Suppressor macrophage treated with lipopolysaccharide for 1 hour (primary cell): ENCODE measurements at regions not wholly inside any gene's neighbourhood (a gene's known extent, or its start where the extent isn't known, plus 50 kb on each side); places are given as distances from the start of the nearest gene placed in this dataset.
"Not testable (repeated sequence)": the region's sequence is repeated elsewhere in the genome, so short reads cannot be mapped to it uniquely, and the experiment has no call there.

Experiments used
- DNase-seq, 3 donors: peaks; one replicate each; pipeline ENCODE4 v3.0.0-alpha.2; 2020 to 2022

DNA sequence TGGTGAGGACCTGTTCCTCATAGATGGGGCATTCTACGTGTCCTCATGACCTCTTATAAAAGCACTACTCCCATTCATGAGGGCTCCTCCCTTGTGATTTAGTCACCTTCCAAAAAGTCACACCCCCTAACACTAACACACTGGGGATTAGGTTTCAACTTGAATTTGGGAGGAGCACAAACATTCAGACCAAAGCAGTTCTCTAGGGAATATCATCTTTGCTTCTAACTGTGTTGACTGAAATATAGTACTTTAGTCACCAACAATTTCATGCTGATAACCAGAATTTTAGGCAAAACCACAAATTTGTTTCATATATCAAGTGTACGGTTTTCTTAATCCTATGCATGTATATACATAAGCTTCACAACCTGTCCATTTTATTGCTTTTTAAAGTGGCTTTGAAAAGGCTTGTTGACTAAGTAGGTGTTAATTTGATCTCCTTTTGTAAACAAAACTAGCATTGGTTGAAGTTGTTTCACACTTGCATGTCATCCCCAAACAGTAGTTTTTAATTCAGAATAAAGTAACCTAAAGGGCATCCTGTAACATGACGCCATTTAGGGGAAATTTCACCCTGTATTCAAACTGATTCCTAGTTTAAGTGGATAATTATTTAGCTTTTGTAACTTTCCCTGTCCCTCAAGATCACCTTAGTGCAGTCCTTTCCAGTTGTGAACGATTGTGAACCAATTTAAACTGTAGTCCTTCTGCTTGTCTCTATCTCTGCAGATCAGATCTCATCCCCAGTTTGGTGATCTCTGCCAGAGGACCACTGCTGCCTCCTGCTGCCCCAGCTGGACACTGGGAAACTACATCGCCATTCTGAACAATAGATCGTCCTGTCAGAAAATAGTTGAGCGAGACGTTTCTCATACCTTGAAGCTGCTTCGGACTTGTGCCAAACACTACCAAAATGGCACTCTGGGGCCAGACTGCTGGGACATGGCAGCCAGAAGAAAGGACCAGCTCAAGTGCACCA is 141.1 kb downstream of the TLR5 start:
- DNase-seq: no peak

DNA sequence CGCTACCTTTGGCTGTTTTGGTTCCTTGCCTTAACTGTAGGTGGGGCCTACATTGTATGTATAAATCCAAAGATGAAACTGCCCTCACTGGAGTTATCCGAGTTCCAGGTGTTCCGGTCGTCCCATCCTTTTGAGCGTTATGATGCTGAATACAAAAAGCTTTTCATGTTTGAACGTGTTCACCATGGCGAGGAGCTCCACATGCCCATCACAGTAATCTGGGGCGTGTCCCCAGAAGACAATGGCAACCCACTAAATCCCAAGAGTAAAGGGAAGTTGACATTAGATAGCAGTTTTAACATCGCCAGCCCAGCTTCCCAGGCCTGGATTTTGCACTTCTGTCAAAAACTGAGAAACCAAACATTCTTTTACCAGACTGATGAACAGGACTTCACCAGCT is 139.5 kb downstream of the TLR5 start:
- no peak for DNase-seq

DNA sequence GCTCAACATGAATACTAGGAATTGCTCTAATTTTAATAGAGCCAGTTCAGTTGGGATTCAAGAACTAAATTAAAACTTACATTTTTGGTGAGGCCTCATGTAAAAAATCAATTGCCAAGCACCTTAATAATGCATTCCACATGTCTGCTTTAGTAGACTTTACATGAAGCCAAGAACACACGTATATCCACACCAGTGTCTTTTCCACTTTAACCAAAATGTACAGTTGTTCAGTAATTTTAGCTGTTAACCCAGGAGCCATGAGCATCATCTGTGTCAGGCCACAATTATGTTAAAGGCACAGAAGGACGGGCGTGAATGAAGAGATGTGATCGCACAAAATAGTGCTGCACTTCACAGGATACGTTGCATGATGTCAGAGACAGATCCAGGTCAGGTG is 136.7 kb downstream of the TLR5 start:
- no peak for DNase-seq

DNA sequence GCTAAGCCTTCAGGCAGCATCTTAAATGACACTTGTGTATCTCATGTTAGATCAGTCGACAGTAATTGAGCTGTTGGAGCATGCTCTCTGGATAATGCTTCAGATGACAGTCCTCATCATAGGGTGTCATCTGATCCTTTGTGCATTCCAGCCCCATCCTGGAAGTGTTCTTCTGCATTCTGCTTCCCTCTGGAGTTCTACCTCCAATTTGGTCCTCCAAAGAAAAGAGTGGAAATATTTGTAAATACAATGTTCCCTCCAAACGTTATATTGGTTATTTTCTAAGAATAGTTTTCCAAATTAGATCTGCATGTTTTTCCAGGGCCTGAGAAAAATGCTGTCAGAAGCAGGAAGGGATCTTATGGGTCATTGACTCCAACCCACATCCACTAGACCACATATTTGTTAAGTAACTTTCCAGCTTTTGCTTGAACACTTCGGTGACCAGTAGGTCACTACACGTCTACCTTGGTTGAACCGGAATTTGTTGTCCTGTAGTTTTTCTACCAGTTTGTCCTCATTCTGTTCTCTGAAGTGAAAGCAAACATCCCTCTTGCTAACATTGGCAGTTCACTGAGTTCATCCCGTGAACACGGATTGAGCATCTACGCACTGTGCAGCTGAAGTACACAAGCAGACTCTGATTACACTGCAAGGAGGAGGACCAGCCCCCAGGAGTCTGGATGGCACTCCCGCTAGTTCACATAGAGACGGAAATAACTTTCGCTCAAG is 136.0 kb downstream of the TLR5 start:
- no peak for DNase-seq

DNA sequence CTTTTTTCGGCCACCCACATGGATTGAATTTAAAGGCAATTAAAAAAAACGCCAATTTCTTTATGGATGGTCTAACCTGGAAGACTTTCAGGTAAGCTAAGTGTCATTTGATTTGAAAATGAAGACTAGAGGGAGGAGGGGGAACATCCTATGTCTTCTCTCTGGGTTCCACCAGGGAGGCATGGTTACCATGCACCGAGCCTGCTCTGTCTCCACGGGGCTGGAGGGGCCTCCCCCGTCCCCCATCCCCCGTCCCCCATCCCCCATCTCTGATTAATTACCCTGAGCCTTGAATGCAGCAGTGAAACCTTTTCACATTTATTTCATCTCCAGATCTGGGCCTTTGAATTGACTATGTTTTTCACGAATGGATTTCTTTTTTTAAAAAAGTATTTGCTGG is 135.1 kb downstream of the TLR5 start:
- DNase-seq: no peak

DNA sequence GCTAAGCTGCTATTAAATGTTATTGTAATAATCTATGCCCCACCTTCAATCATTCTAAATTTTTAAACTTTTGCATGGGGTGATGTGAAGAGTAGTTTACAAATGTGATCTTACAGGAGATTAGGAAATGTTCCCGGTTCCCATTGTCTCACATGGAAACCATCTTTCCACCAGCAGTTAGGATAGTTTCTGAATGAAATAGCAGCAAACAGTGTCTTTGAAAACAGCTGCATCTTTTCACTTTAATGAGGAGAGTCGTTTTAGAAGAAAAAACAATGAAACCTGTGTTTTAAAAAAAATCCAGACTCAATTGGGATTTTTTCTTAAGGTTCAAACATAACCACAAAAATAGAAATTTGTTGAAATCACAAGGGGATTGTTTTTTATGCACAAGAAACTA is 134.2 kb downstream of the TLR5 start:
- DNase-seq: no peak

DNA sequence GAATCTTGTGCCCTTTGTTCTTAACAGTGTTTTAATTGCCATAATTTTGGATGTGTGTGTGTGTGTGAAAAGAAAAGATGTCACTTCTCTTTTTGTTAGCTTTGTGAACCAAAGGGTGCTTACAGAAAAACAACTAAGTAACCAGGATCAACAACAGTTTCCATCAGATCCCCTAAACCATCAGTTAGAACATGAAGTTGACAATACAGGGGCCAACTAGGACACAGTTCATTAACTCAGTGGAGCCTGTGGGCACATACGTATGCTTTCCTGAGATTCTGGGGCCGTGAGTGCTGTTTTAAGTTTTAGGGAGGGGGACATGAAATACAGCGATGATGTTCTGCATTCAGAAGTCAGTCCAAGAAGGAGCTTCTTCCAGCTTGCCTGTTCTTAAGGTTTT is 133.6 kb downstream of the TLR5 start:
- DNase-seq: no peak

DNA sequence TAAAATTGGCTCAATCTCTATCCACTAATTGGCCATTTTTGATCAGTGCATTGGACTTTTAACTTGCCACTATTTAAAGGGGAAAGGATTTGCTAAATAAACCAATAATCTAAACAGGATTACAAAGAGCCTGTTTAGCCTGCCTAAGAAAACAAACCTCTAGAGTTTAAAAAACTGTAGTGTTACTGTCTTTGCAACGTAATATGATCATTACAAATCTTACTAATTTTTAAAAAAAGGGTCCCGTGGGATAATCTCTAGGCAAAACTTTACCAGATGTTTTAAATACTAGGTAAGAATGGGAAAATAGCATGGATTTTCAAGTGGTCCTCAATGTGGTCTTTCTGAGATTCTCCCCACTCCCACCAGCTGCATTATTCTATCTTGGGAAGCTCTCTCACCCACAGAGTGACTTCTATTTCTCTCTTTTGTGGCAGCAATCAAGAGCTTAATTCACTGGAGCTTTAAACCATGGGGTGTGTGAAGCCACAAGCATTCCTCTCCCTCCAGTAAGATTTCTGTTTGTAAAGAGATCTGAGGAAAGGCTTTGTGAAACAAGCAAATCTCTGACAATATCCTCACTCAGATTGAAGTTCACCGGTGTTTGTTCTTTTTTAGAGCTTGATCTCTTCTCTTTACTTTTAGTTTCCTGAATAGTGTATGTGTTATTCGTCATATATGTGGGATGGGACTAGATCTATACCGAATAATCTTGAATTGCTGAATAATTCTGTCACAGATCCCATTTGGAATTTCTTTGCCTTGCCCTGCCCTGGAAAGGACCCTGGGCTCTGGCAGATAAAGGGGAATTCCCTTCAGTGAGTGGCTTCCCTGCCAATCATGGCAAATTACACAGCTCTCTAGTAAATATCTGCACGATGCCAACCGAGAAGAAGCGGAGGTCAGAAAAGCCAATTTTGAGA is 132.2 kb downstream of the TLR5 start:
- no peak for DNase-seq

DNA sequence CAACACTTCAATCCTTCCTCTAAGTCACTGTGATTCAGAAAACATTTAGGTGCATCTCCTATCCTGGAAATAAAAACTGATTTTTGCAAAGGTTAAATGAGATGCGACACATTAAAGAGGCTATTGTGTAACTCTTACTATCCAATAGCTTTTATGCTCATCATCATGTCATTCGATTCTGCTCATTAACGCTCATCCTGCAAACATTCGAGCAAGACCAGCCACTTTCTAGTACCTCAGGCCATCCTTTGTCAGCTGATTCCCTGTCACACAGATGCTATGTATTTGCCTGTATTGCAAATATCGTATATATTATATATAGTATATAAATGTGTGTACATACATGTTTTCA is 131.6 kb downstream of the TLR5 start:
- DNase-seq: no peak

DNA sequence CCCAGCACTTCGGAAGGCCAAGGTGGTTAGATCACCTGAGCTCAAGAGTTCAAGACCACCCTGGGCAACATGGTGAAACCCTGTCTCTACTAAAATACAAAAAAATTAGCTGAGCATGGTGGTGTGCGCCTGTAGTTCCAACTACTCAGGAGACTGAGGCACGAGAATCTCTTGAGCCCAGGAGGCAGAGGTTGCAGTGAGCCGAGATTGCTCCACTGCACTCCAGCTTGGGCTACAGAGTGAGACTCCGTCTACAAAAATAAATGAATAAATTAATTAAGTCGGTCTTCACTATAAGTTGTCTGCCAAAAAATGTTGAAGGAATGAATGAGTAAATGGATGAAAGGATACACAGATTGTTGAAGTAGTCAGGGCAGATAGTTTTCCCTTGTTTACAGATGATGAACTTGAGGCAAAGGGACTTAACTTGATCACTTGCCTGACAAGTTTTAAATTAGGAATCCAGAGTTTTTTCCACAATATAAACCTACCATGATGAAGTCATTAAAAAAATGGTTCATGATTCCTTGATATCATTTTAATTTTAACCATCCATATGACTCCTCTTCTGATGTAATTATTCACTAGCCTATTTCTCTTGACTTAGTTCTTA is 130.8 kb downstream of the TLR5 start:
- no peak for DNase-seq

DNA sequence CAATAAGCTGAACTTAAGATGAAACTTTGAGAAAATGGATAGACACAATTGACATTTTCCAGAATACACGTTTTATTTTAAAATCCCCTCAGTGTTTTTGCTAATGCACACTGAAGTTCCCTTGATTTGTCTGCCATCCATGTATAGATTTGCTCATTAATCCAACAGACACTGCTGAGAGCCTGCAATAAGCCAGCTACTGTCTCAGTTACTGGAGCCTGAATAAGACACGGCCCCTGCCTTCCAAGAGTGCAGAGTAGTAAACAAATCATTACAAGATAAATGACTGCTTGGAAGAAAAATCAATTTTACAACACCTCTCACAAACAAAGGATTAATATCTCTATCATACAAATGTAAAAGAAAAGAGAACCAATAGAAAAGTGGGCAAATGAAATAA is 130.1 kb downstream of the TLR5 start:
- no peak for DNase-seq

DNA sequence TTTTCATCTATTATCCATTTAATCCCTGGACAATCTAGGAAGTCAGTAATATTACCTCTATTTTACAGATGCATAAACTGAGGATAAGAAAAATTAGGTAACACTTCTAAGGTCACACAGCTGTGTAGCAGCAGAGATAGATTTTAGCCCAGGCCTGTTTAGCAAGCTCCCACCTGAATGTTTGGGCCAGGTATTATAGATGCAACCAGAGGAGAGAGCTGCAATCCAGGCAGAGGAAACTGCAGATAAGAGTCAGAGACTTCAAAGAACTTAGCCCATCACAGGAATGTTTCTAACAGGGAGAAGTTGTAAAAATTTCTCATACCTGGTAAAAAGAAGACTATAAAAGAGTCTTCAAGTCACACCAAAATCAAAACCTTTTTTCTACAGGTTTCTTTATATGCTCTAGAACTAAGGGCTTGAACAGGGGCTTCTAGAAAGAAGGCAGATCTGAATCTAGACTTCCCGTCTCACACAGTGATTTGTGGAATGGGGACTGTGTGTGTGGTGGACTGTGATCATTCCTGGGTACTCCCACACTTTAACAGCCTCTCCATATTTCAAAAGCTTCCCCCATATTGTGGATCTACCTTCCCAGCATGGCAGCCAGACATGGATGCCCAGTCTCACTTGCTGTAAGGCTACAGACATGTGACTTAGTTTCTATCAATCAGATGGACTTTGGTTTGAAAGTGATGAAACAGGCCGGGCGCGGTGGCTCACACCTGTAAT is 128.7 kb downstream of the TLR5 start:
- DNase-seq: no peak

DNA sequence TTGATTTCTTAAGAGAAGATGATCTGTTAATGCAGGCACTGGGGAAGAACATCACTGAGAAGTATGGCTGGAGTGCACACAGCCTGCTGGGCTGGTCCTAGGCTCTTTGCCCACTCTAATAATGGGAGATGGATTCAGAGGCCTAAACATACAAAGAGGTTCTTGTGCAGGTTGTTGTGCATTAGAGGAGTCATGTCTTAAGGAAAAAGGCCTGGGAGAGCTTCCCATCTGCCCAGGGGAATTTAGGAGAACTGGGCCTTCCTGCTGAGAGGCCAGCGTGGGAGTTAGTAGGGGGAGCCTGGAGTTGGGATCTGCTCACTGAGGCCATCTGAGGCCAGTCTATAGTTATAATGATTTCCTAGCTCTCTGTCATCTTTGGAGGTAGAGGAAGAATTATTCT is 126.7 kb downstream of the TLR5 start:
- DNase-seq: no peak

DNA sequence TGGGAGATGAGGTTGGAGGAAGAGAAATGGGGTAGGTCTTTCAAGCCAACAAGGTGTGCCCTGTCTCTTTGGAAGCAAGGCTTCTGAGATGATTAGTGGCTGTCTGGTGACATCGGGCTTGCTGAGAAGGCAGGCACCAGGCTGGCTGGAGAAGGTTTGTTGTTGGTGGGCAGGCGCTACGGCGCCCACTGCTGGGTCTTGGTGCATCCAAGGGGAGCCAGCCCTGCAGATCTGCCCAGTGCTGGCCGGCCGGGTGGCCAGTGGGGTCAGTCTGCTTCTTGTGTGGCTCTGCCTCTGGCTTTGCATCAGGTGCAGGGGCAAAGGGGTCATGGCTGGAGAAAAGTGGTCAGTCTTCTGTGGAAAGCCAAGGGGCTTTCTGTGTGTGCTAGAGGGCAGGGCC is 126.2 kb downstream of the TLR5 start:
- no peak for DNase-seq

DNA sequence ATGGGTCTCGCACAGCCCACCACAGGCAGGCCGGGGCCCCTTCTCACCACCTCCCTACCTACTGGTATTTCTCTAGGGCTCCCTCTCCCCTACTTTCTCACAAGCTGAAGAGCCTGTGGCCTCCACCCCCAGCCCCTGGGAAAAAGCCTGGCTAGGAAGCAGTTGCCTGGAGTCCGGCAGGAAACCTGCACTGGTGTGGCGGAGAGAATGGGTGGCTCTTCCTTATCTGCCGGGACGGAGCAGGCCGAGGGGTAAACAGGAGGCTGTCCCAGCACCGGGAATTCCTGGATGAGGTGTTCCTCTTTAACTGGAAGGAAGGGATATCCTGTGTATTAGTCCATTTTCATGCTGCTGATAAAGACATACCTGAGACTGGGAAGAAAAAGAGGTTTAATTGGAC is 125.8 kb downstream of the TLR5 start:
- no peak for DNase-seq

DNA sequence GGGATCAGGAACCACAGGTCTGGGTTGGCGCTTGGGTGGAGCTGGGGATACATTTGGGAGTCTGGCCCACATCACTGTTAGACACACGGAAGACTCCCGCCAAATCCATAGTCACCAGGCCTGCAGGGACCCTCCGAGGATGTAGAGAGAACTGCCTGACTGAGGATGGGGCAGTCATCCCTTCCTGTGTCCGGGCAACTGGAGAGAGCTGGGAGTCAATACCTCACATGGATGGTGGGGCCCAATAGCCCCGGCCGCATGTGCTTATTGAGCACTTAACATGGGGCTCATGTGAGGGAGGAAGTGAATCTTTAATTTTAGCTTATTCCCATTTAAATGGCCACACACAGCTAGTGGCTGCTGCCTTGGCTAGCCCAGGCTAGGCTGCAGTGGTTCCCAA is 124.5 kb downstream of the TLR5 start:
- no peak for DNase-seq

DNA sequence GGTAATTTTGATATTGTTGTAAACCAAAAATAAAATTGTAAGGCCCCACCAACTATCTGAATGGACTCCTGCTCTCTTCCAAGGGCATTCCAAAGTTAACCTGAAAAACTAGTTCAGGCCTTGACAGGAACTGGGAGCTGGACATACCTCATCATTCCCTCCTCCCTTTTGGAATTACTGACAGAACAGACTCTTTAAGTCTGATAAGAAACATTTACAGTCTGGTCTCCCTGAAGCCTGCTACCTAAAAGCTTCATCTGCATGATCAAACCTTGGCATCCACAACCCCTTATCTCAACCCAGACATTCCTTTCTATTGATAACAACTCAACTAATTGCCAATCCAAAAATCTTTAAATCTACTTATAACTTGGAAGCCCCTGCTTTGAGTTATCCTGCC is 123.8 kb downstream of the TLR5 start:
- DNase-seq: no peak

DNA sequence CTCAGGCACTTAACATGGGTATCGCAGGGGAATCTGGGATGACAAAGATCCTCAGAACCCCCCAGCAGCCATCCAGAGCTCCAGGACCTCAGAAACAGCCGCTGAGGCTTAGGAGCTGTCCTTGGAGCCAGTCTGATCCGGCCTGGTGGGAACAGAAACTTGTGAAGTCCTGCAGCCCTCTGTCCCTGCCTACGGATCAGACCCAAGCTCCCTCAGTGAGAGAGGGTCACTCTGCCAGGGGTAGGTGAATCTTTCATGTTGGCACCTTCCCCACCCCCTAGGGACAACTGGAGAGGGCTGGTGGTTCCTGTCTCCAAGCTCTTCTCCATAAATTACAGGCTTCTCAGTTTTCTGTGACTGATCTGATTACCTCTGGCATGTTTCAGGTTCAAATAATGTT is 122.3 kb downstream of the TLR5 start:
- DNase-seq: no peak

DNA sequence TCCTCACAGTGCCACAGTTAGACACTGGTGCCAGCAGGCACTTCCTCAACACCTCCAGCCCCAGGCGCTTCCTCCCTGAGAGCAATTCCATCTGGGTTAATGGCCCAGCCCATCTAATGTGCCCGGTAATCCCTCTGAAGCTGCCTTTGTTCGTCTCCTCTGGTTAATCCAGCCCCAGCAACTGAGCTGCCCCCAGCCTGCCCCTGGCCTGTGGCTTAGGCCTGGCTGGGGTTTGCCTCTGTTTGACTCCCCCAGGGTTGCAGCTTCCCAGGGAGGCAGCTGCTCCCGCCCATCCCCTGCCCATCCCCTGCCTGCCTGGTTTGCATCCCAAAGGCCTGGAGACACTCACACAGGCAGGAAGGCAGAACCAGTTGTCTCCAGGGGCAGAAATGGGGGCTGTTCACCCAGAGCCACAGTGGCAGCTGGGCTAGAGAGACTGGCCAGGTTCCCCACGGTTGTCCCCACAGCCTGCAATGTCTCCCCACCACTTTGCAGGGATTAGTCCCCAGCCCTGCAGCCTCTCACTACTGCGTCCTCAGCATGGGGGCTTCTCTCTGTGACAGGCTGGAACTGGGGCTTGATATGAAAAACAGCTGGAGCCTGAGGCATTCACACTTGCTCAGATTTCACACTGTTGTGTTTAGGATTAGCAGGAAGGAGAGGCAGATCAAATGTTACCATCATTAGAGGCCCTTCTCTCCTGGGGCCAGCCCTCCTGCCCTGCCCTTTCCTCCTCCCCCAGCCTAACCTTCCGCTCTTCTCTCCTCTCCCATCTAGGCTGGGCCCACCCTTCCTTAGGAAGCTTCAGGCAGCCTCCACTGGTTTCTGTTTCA is 120.2 kb downstream of the TLR5 start:
- DNase-seq: no peak

DNA sequence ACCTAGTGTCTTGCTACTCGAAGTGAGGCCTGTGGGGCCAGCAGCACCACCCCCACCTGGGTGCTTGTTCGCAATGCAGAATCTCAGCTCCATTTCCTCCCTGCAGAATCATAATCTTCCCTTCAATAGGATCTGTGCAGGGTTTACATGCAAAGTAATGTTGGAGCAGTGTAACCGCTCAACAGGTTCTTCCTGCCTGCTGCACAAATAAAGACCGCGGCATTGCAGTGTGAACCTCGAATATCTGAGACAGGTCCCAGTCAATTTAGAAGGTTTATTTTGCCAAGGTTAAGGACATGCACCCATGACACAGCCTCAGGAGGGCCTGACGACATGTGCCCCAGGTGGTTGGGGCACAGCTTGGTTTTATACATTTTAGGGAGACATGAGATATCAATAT is 119.2 kb downstream of the TLR5 start:
- DNase-seq: no peak

DNA sequence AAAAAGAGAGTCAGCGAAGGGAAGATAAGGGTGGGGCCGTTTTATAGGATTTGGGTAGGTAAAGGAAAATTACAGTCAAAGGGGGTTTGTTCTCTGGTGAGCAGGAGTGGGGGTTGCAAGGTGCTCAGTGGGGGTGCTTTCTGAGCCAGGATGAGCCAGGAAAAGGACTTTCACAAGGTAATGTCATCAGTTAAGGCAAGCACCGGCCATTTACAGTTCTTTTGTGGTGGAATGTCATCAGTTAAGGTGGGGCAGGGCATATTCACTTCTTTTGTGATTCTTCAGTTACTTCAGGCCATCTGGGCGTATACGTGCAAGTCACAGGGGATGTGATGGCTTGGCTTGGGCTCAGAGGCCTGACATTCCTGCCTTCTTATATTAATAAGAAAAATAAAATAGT is 118.6 kb downstream of the TLR5 start:
- not testable (repeated sequence) for DNase-seq
